ENCODE measurements at regions not wholly inside any gene's neighbourhood (a gene's known extent, or its start where the extent isn't known, plus 50 kb on each side); places are given as distances from the start of the nearest gene placed in this dataset.
"Not testable (repeated sequence)": the region's sequence is repeated elsewhere in the genome, so short reads cannot be mapped to it uniquely, and the experiment has no call there.

GRCh38 chr18:76307293-76307690 is 187.8 kb downstream of the ZNF516 start:
- no peak for DNase-seq (ENCODE audit: low read depth)

GRCh38 chr18:76306685-76307292 is 188.3 kb downstream of the ZNF516 start:
- DNase-seq (ENCODE audit: low read depth) = no peak

DNA sequence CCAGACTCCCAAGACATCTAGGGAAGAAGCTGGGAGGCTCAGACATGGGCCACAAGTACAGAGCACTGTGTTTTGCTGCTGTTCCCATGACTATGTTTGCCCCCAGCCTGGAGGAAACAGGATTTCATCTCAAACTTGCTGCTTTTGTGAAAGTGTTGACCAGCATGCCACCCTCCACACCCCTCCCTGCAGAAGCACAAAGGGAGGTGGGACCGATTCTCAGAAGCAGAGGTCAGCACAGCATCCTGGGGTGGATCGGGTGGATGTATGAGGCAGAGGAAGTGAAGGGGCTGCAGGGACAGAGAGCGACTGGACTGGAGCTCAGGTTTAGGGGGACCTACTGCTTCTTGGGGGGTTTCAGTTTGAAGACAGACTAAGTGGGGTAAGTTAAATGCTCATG is 209.2 kb downstream of the ZNF516 start:
- DNase-seq (ENCODE audit: low read depth) = no peak

DNA sequence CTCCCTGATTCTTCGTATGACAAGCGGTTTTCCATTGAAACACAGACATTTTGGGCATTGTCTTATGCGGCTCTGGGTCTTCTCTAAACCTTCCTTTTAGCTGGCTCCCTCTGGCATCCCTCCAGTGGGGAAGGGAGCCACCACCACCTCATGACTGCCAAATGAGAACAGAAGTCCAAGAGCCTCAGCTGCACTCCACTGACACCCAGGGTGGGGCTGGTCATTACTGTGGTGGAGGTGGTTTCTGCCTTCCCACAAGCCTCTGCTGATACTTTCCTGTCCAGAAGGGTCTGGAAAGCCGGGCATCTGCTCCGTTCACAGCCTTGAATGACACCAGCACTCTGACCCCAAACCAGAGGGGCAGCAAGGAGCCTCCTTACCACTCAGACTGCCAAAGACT is 213.5 kb downstream of the ZNF516 start:
- no peak for DNase-seq (ENCODE audit: low read depth)

DNA sequence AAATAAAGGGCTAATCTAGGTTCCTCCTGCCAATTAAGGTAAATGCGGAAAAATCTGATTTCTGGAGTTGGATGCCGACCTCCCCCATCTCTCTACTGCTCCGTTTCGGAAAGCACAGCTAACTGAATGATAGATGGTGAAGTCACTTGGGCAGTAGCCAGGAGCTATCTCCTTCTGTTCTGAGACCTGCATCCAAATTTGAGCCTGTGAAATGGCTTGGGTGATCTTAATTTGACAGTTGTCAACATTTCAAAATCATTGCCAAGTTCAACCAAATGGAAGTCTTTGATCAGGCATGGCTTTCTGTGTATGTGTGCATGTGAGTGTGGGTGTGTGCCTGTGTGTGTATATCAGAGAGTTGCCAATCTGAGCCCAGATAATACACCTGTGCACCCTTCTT is 217.2 kb downstream of the ZNF516 start:
- no peak for DNase-seq (ENCODE audit: low read depth)

- no peak for DNase-seq (ENCODE audit: low read depth)
These were observed 219.2 kb downstream of the ZNF516 start for GRCh38 chr18:76275727-76276313.

DNA sequence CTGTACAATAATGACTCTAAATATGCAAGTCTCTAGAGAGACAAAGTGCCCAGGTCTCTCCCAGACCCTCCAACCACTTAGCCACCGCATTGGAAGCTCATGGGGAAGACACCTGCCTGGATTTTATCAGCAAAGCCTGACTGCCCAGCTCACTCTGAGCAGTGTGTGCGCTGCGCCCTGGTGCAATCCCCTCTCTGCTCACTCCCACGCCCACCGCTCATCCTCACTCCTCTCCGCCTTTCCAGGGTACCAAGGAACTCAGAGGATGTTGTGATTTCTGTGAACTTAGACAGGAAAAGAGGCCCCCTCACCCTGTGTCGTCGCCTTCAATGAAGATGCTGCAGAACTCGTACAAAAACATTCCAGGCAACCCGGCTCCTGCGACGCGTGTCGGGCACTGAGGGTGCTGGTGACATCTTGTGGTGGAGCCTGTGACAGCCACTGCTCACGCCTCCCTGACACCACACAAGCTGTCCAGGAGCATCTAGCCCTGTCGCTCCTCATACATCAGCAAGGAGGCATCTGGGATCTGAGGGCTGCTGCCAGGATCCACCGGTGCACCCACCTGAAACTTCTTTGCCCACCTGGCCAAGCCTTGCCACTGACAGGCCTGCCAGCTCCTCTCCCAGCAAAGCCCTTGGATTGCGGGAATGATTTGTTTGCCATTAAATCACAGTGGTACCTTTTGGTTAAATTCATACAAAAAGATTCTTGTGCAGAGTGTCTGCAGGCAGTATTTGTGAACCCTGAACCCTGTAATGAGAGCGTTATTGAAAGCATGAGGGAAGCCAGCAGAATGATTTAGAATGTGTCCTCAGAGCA is 220.4 kb downstream of the ZNF516 start:
- DNase-seq (ENCODE audit: low read depth) = no peak

- no peak for DNase-seq (ENCODE audit: low read depth)
These were observed 221.1 kb downstream of the ZNF516 start for GRCh38 chr18:76273956-76274355.

- no peak for DNase-seq (ENCODE audit: low read depth)
These were observed 222.0 kb downstream of the ZNF516 start for GRCh38 chr18:76273036-76273545.

GRCh38 chr18:76267423-76267822 is 227.6 kb downstream of the ZNF516 start:
- DNase-seq (ENCODE audit: low read depth) = not testable (repeated sequence)

GRCh38 chr18:76266236-76266991 is 228.6 kb downstream of the ZNF516 start:
- DNase-seq (ENCODE audit: low read depth) = no peak

DNA sequence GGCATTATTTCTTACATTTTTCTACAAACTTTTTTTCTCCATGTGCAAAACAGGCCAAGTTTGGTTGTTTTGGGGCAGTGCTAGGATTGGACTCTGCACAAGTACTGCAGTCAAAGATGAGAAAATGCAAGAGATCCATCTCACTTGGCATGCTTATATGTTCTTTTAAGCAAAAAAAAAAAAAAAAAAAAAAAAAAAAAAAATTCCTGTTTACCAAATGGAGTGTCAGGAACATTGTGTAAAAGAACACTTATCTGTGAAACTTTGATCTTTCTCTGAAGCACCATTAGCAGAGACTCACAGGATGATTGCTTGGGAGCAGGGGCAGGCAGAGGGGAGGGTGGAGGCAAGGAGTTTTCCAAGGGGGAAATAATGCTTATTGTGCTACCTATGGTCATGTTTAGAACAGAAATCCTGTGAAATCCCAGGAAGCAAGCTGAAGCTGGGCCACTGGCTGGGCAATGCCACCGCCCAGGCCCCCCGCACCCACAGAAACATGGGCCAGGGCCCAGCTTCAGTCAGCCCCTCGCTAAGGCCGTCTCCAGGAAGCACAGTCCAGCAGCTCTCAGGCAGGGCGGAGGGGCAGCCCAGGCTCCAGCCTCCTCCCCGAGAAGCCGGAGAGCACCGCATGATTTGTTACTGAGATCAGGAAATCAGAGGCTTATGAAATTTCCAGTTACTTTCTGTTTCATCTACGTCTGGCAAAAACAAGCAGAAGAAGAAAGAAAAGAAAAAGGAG is 229.4 kb downstream of the ZNF516 start:
- no peak for DNase-seq (ENCODE audit: low read depth)

DNA sequence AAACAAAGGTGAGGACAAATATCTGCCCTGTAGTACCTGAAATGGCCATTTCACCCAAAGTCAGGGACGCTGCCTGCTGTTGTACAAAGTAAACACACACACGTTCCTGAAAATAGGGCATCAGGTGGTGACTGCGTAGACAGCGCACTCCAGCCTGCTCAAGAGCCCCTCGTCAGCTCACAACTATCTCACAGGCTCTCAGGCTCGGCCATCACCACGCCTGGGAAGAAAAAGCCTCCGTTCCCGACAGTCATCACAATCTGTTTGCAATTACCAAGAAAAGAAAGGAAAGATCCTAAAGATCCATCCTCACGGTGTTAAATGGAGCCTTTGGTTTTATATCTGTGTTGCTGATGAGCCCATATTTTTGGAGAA is 230.2 kb downstream of the ZNF516 start:
- no peak for DNase-seq (ENCODE audit: low read depth)

- no peak for DNase-seq (ENCODE audit: low read depth)
These were observed 230.7 kb downstream of the ZNF516 start for GRCh38 chr18:76264198-76264875.

- DNase-seq (ENCODE audit: low read depth) = no peak
These were observed 231.7 kb downstream of the ZNF516 start for GRCh38 chr18:76263046-76264005.

- no peak for DNase-seq (ENCODE audit: low read depth)
These were observed 234.0 kb downstream of the ZNF516 start for GRCh38 chr18:76260941-76261472.

GRCh38 chr18:76259711-76260110 is 235.3 kb downstream of the ZNF516 start:
- DNase-seq (ENCODE audit: low read depth) = no peak

DNA sequence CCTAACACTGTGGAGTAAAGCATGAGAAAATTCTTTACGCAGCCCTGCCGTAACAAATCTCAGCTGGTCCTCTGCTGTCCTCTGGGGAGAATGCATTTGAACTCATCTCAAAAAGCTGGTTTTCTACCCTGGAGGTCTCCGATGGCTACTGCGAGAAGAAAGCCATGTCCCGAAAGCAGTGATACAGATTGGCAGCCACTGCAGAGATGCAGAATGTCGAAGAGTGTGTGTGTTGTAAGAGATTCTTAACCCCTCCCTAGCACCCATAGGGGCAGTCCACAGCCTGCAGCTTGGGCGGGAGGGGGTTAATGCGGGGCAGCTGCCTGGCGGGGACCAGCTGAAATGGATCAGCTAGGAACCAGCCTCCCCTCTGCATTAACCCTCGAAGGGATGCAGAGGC is 235.9 kb downstream of the ZNF516 start:
- no peak for DNase-seq (ENCODE audit: low read depth)

DNA sequence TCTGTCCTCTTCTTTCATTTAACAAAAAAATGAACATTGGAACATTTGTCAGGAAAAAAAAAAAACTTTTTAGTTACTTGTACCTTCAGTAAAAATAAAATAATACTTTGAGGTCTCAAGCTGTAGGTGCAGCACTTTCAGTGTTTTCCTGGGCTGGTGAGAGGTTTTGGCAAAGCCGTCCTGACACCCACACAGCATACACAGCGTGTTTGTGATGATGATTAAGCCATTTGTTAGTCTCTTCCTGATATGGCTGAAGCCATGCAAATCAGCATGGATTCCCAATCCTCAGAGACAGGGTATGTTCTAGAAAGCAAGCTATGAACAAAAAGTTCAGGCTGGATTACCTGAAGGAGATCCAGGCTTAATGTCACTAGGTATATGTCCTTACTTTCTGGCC is 236.8 kb downstream of the ZNF516 start:
- no peak for DNase-seq (ENCODE audit: low read depth)
